Activated CD4-positive, alpha-beta T cell treated with anti-CD3 and anti-CD28 coated beads, Interleukin-2, Interleukin-6, amounts not matched to agents 100 ng/mL and 50 ng/mL, durations not matched to agents 16 hours and 8 hours (primary cell): ENCODE measurements at regions not wholly inside any gene's neighbourhood (a gene's known extent, or its start where the extent isn't known, plus 50 kb on each side); places are given as distances from the start of the nearest gene placed in this dataset.

Source experiments
- DNase-seq: peaks from one replicate; pipeline ENCODE4 v3.0.0-alpha.2; 2020

GRCh38 chr16:85300406-85300968 lies 188.2 kb upstream of the CIBAR2 start:
- no peak for DNase-seq

- no peak for DNase-seq
These were observed 189.0 kb upstream of the CIBAR2 start for GRCh38 chr16:85301231-85301630.

- no peak for DNase-seq
These were observed 190.0 kb upstream of the CIBAR2 start for GRCh38 chr16:85302018-85302847.

GRCh38 chr16:85302848-85303353 lies 190.6 kb upstream of the CIBAR2 start:
- no peak for DNase-seq

- peak; percentile 87 for DNase-seq
These were observed 191.1 kb upstream of the CIBAR2 start for GRCh38 chr16:85303354-85303883.

GRCh38 chr16:85304337-85304736 lies 192.1 kb upstream of the CIBAR2 start:
- no peak for DNase-seq

- peak; percentile 86 for DNase-seq
These were observed 194.0 kb upstream of the CIBAR2 start for GRCh38 chr16:85306071-85306792.

- no peak for DNase-seq
These were observed 194.7 kb upstream of the CIBAR2 start for GRCh38 chr16:85306793-85307551.

- DNase-seq = no peak
These were observed 195.5 kb upstream of the CIBAR2 start for GRCh38 chr16:85307552-85308364.

- DNase-seq = peak; percentile 19
These were observed 196.6 kb upstream of the CIBAR2 start for GRCh38 chr16:85308611-85309540.

GRCh38 chr16:85309656-85310587 lies 197.7 kb upstream of the CIBAR2 start:
- no peak for DNase-seq

- DNase-seq = no peak
These were observed 198.8 kb upstream of the CIBAR2 start for GRCh38 chr16:85310868-85311585.

- no peak for DNase-seq
These were observed 199.5 kb upstream of the CIBAR2 start for GRCh38 chr16:85311741-85312140.

- DNase-seq = no peak
These were observed 199.9 kb upstream of the CIBAR2 start for GRCh38 chr16:85312174-85312573.

GRCh38 chr16:85312642-85313525 lies 200.6 kb upstream of the CIBAR2 start:
- DNase-seq = no peak

GRCh38 chr16:85313526-85314301 lies 201.4 kb upstream of the CIBAR2 start:
- DNase-seq = no peak

- DNase-seq = no peak
These were observed 202.3 kb upstream of the CIBAR2 start for GRCh38 chr16:85314512-85314971.
